Trophoblast cell (in vitro differentiated cells and primary cell): ENCODE measurements at regions not wholly inside any gene's neighbourhood (a gene's known extent, or its start where the extent isn't known, plus 50 kb on each side); places are given as distances from the start of the nearest gene placed in this dataset.

Source experiments
- DNase-seq, 2 donors: peaks; one replicate each; pipeline ENCODE4 v3.0.0-alpha.2; 2016
- H2AFZ ChIP-seq: 2 replicates; pipeline ENCODE4 v1.6.1; 2013; ENCODE audit warnings: low read length, moderate library complexity, mild to moderate bottlenecking; ENCODE audit not compliant: insufficient read depth, poor library complexity
- H2AK5ac ChIP-seq: 2 replicates; pipeline ENCODE4 v1.6.1; 2013; ENCODE audit warnings: mild to moderate bottlenecking, low read length
- H2BK120ac ChIP-seq: 2 replicates; pipeline ENCODE4 v1.6.1; 2013; ENCODE audit warnings: low read length, mild to moderate bottlenecking, moderate library complexity; ENCODE audit not compliant: insufficient read depth, poor library complexity
- H2BK12ac ChIP-seq: 2 replicates; pipeline ENCODE4 v1.6.1; 2013; ENCODE audit warnings: mild to moderate bottlenecking, low read length, moderate library complexity
- H2BK5ac ChIP-seq: 2 replicates; pipeline ENCODE4 v1.6.1; 2013; ENCODE audit warnings: low read length, low read depth, moderate library complexity, mild to moderate bottlenecking; ENCODE audit not compliant: poor library complexity
- H3K14ac ChIP-seq: 2 replicates; pipeline ENCODE4 v1.6.1; 2013; ENCODE audit warnings: mild to moderate bottlenecking, low read length
- H3K18ac ChIP-seq: 2 replicates; pipeline ENCODE4 v1.6.1; 2013; ENCODE audit warnings: mild to moderate bottlenecking, low read length
- H3K23ac ChIP-seq: 2 replicates; pipeline ENCODE4 v1.6.1; 2013; ENCODE audit warnings: low read length
- H3K27ac ChIP-seq: 2 replicates; pipeline ENCODE4 v1.5.1; 2013; ENCODE audit warnings: low read depth, mild to moderate bottlenecking, inconsistent platforms, low read length, moderate library complexity
- H3K27me3 ChIP-seq: 2 replicates; pipeline ENCODE4 v1.6.1; 2013; ENCODE audit warnings: inconsistent platforms, mild to moderate bottlenecking, low read length, moderate library complexity; ENCODE audit not compliant: insufficient read depth
- H3K36me3 ChIP-seq, 2 experiments: 1 replicate in 1 of 2; 2 replicates in 1 of 2; pipeline ENCODE4 v1.6.1; 2013; ENCODE audit warnings: low read length in 2 of 2, mild to moderate bottlenecking in 2 of 2, moderate library complexity in 1 of 2; ENCODE audit not compliant: insufficient read depth in 2 of 2, control insufficient read depth in 1 of 2
- H3K4ac ChIP-seq: 2 replicates; pipeline ENCODE4 v1.6.1; 2013; ENCODE audit warnings: low read depth, mild to moderate bottlenecking, low read length, moderate library complexity
- H3K4me1 ChIP-seq, 2 experiments: 1 replicate in 1 of 2; 2 replicates in 1 of 2; pipeline ENCODE4 v1.6.1; 2013; ENCODE audit warnings: low read length in 2 of 2, mild to moderate bottlenecking in 2 of 2, moderate library complexity in 1 of 2; ENCODE audit not compliant: insufficient read depth in 2 of 2, control insufficient read depth in 1 of 2
- H3K4me2 ChIP-seq: 2 replicates; pipeline ENCODE4 v1.6.1; 2013; ENCODE audit warnings: inconsistent platforms, mild to moderate bottlenecking, low read length, moderate library complexity
- H3K4me3 ChIP-seq: 2 replicates; pipeline ENCODE4 v1.5.1; 2013; ENCODE audit warnings: mild to moderate bottlenecking, low read depth, low read length, inconsistent platforms
- H3K79me1 ChIP-seq: one replicate; pipeline ENCODE4 v1.6.1; 2013; ENCODE audit warnings: low read length
- H3K79me2 ChIP-seq: 2 replicates; pipeline ENCODE4 v1.6.1; 2013; ENCODE audit warnings: low read length, mild to moderate bottlenecking; ENCODE audit not compliant: control insufficient read depth, insufficient read depth, poor library complexity
- H3K9ac ChIP-seq: 2 replicates; pipeline ENCODE4 v1.6.1; 2013; ENCODE audit warnings: mild to moderate bottlenecking, low read length
- H3K9me3 ChIP-seq: 2 replicates; pipeline ENCODE4 v1.6.1; 2013; ENCODE audit warnings: low read depth, mild to moderate bottlenecking, control low read depth, inconsistent platforms, low read length; ENCODE audit not compliant: insufficient read depth
- H4K12ac ChIP-seq: 2 replicates; pipeline ENCODE4 v1.6.1; 2013; ENCODE audit warnings: low read depth, mild to moderate bottlenecking, low read length, moderate library complexity
- H4K8ac ChIP-seq: 2 replicates; pipeline ENCODE4 v1.6.1; 2013; ENCODE audit warnings: low read depth, mild to moderate bottlenecking, low read length, moderate library complexity
- H4K91ac ChIP-seq: one replicate; pipeline ENCODE4 v1.6.1; 2013; ENCODE audit warnings: low read depth, mild to moderate bottlenecking, low read length, moderate library complexity
- WGBS: extraction: QIAGEN DNeasy Blood & Tissue Kit; methylation state at CpG from one replicate; pipeline ENCODE4 v1.1.7; 2013; ENCODE audit warnings: missing lambda C conversion rate; ENCODE audit not compliant: insufficient read length, insufficient coverage; ENCODE audit errors: extremely low coverage; 5-methylcytosine and 5-hydroxymethylcytosine counted together

DNA sequence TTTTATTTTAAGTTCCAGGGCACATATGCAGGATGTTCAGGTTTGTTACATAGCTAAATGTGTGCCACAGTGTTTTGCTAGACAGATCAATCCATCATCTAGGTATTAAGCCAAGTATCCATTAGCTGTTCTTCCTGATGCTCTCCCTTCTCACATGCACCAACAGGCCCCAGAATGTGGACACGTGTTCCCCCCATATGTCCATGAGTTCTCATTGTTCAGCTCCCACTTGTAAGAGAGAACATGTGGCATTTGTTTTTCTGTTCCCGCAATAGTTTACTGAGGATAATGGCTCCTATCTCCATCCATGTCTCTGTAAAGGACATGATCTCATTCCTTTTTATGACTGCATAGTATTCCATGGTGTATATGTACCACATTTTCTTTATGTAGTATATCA lies 374.8 kb upstream of the FAT1 start:
- Histone ChIP-seq H3K9ac (no peak overlapping the region), H3K27ac (no peak overlapping the region), H3K14ac (no peak overlapping the region), H3K36me3 (no peaks in the 10 kb centered on the region), H2AFZ (no peak overlapping the region), H3K79me2 (no peaks in the 10 kb centered on the region), H3K23ac (no peak overlapping the region), H3K79me1 (no peaks in the 10 kb centered on the region), H3K4ac (no peak overlapping the region), H2AK5ac (no peak overlapping the region), H3K4me3 (no peak overlapping the region), H3K27me3 (no peaks in the 10 kb centered on the region), H4K8ac (no peak overlapping the region), H4K91ac (no peak overlapping the region), H2BK120ac (no peak overlapping the region), H2BK5ac (no peak overlapping the region), H4K12ac (no peak overlapping the region), H3K4me1 (no peaks in the 10 kb centered on the region), H3K9me3 (no peaks in the 10 kb centered on the region), H2BK12ac (no peak overlapping the region), H3K18ac (no peak overlapping the region), H3K4me2 (no peak overlapping the region)
- no CpG with 5 or more reads among the region's 2 CpGs for WGBS
- DNase-seq, result no peak

DNA sequence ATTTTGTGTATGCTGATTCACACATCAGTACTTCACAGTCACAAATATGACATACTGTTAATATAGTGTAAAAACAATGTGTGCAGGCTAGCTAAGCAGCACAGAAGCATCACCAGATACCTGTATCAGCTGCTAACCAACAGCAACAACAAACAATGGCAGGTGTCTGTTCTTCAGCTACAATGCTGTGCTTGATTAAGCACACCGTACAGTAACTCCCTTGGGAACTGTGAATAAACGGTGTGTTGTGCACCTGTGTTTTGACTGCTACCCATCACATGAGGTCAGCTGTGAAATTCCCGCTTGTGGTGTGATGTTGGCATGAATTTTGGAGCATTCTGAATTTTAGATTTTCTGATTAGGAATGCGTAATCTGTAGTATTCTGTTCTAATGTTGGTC lies 379.7 kb upstream of the FAT1 start:
- H2BK120ac ChIP-seq, result no peak overlapping the region
- H3K27ac ChIP-seq, result no peak overlapping the region
- H2AK5ac ChIP-seq, result no peak overlapping the region
- DNase-seq, result no peak
- no peaks in the 10 kb centered on the region for H3K4me1 ChIP-seq
- H2AFZ ChIP-seq, result no peak overlapping the region
- H3K79me2 ChIP-seq, result no peaks in the 10 kb centered on the region
- no peak overlapping the region for H3K4ac ChIP-seq
- H3K9ac ChIP-seq, result no peak overlapping the region
- no peak overlapping the region for H4K91ac ChIP-seq
- no peak overlapping the region for H3K14ac ChIP-seq
- no peak overlapping the region for H3K4me3 ChIP-seq
- no peak overlapping the region for H3K4me2 ChIP-seq
- no CpG with 5 or more reads among the region's 4 CpGs for WGBS
- H3K9me3 ChIP-seq, result no peaks in the 10 kb centered on the region
- H3K79me1 ChIP-seq, result no peaks in the 10 kb centered on the region
- H3K36me3 ChIP-seq, result no peaks in the 10 kb centered on the region
- no peak overlapping the region for H4K8ac ChIP-seq
- no peak overlapping the region for H3K18ac ChIP-seq
- H3K27me3 ChIP-seq, result no peaks in the 10 kb centered on the region
- no peak overlapping the region for H4K12ac ChIP-seq
- H2BK5ac ChIP-seq, result no peak overlapping the region
- H2BK12ac ChIP-seq, result no peak overlapping the region
- no peak overlapping the region for H3K23ac ChIP-seq

DNA sequence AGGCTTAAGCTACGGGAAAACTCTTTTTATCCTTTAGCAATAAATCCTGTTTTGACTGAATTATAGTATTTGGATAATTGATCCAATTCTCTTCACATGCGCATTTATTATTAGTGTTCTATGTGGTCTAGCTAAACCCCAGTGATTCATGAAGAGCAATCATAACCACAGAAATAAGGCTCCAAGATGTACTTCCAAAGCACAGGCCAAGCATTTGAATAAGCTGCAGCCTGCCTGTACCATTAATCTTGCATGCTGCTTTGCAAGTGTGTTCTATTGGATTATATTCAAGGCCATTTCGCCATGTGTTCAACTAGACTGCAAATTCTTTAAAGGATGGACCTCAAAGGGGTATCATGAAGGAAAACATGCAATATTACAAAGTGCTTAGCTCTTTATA lies 385.2 kb upstream of the FAT1 start:
- no peak overlapping the region for H2BK12ac ChIP-seq
- no peak overlapping the region for H2AK5ac ChIP-seq
- no peak overlapping the region for H3K4me3 ChIP-seq
- H3K9me3 ChIP-seq, result peaks cover 1% of the 10 kb centered on the region
- no peak overlapping the region for H3K23ac ChIP-seq
- H3K27ac ChIP-seq, result no peak overlapping the region
- no peak overlapping the region for H3K18ac ChIP-seq
- H2BK120ac ChIP-seq, result no peak overlapping the region
- no peak overlapping the region for H2BK5ac ChIP-seq
- H3K79me1 ChIP-seq, result no peaks in the 10 kb centered on the region
- H2AFZ ChIP-seq, result no peak overlapping the region
- H3K4me1 ChIP-seq, result no peaks in the 10 kb centered on the region
- H3K14ac ChIP-seq, result no peak overlapping the region
- no peak overlapping the region for H4K12ac ChIP-seq
- no peaks in the 10 kb centered on the region for H3K36me3 ChIP-seq
- H4K91ac ChIP-seq, result no peak overlapping the region
- no CpG with 5 or more reads among the region's 3 CpGs for WGBS
- no peaks in the 10 kb centered on the region for H3K79me2 ChIP-seq
- DNase-seq, result no peak
- H3K27me3 ChIP-seq, result no peaks in the 10 kb centered on the region
- no peak overlapping the region for H4K8ac ChIP-seq
- no peak overlapping the region for H3K4ac ChIP-seq
- H3K4me2 ChIP-seq, result no peak overlapping the region
- no peak overlapping the region for H3K9ac ChIP-seq

DNA sequence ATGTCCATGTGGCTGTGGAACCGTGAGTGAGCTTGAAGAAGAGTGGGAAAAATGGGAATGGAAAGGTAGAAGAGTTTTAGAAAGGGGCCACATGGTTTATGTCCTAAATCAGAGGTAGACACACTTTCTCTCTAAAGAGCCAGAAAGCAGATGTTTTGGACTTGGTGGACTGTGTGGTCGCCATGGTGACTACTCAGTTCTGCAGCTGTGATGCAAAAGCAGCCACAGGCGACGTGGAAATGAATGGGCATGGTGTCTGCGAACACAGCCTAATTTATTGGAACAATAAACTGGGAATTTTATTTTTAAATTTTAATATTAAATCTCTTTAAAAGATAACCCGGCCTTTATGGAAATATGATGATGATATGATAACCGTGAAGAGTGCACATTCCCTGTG lies 386.0 kb upstream of the FAT1 start:
- Histone ChIP-seq H3K18ac (no peak overlapping the region), H3K4ac (no peak overlapping the region), H3K4me2 (no peak overlapping the region), H3K79me1 (no peaks in the 10 kb centered on the region), H3K9ac (no peak overlapping the region), H2AFZ (no peak overlapping the region), H3K4me1 (no peaks in the 10 kb centered on the region), H4K91ac (no peak overlapping the region), H3K79me2 (no peaks in the 10 kb centered on the region), H3K36me3 (no peaks in the 10 kb centered on the region), H3K27ac (no peak overlapping the region), H2BK5ac (no peak overlapping the region), H3K4me3 (no peak overlapping the region), H2BK120ac (no peak overlapping the region), H3K23ac (no peak overlapping the region), H2AK5ac (no peak overlapping the region), H3K27me3 (no peaks in the 10 kb centered on the region), H3K14ac (no peak overlapping the region), H3K9me3 (peaks cover 1% of the 10 kb centered on the region), H4K8ac (no peak overlapping the region), H4K12ac (no peak overlapping the region), H2BK12ac (no peak overlapping the region)
- no CpG with 5 or more reads among the region's 7 CpGs for WGBS
- no peak for DNase-seq
